Gastroesophageal sphincter (tissue), 4 donors: ENCODE measurements at regions not wholly inside any gene's neighbourhood (a gene's known extent, or its start where the extent isn't known, plus 50 kb on each side); places are given as distances from the start of the nearest gene placed in this dataset.

Experiments used
- ATAC-seq: fragments of 150-250 bp; one replicate; pipeline ENCODE4 v1.9.1; 2016; ENCODE audit warnings: mild to moderate bottlenecking, moderate library complexity
- H3K27ac ChIP-seq, 4 donors: fragments of 200-600 bp; sonication (generic) in 3 of 4; 1 replicate in 3 of 4; 2 replicates in 1 of 4; pipeline ENCODE4 v1.5.1; 2016 to 2019
- H3K27me3 ChIP-seq: fragments of 200-600 bp; sonication (generic); one replicate; pipeline ENCODE4 v1.5.1; 2019
- H3K36me3 ChIP-seq, 2 donors: fragments of 200-600 bp; sonication (generic); one replicate each; pipeline ENCODE4 v1.5.1; 2019; ENCODE audit warnings: control low read depth in 1 of 2
- H3K4me1 ChIP-seq, 3 donors: fragments of 200-600 bp; sonication (generic); 1 replicate in 2 of 3; 2 replicates in 1 of 3; pipeline ENCODE4 v1.5.1; 2016 to 2019; ENCODE audit warnings: control low read depth in 2 of 3
- H3K4me3 ChIP-seq, 2 donors: fragments of 200-600 bp; sonication (generic); one replicate each; pipeline ENCODE4 v1.5.1; 2019; ENCODE audit warnings: mild to moderate bottlenecking in 1 of 2, moderate library complexity in 1 of 2
- H3K9me3 ChIP-seq, 3 donors: fragments of 200-600 bp; sonication (generic); one replicate each; pipeline ENCODE4 v1.5.1; 2017 to 2019; ENCODE audit warnings: control low read depth in 2 of 3
- EP300 ChIP-seq: sonication (generic); formaldehyde crosslinking; IDR thresholded peaks from one replicate; pipeline ENCODE4 v1.6.1; 2017; ENCODE audit warnings: antibody characterized with exemption, mild to moderate bottlenecking
- POLR2A ChIP-seq, 2 donors: fragments of 450-650 bp; IDR thresholded peaks; one replicate each; pipeline ENCODE4 v1.6.1; 2017; ENCODE audit warnings: antibody characterized with exemption in 2 of 2, mild to moderate bottlenecking in 2 of 2, moderate library complexity in 1 of 2
- POLR2AphosphoS5 ChIP-seq: sonication (generic); formaldehyde crosslinking; IDR thresholded peaks from one replicate; pipeline ENCODE4 v1.6.1; 2017; ENCODE audit warnings: antibody characterized with exemption
- WGBS, 2 donors: methylation state at CpG; one replicate each; pipeline ENCODE4 v1.1.5; 2018; ENCODE audit warnings: low coverage in 1 of 2; 5-methylcytosine and 5-hydroxymethylcytosine counted together
- TF ChIP-seq, protein P1 (sequence below), 4 experiments: fragments of 200-600 bp in 2 of 4; fragments of 450-650 bp in 2 of 4; sonication (generic) in 1 of 4; IDR thresholded peaks; one replicate each; pipeline ENCODE4 v1.5.1; 2017 to 2019; ENCODE audit warnings: antibody characterized with exemption in 4 of 4, mild to moderate bottlenecking in 2 of 4, moderate library complexity in 2 of 4

DNA sequence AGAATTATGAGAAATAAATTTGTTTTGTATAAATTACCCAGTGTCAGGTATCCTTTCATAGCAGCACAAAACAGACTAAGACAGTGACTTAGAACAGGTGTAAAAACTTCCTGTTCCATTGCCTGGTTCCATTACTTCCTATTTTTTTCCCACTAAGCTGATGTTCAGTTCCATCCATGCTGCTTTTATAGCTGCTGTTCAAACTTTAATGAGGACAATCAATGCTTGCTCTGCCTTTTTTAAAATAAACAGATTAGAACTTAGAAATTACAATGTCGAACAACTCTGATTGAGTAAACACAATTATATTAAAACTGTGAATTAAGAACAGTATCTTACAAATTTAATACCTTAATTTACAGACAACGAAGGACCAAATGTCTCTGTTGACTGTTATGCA, 818.9 kb downstream of the OLFM4 start:
- Histone ChIP-seq H3K4me3 (no peak overlapping the region), H3K9me3 (no peaks in the 10 kb centered on the region), H3K27me3 (no peaks in the 10 kb centered on the region), H3K4me1 (no peaks in the 10 kb centered on the region), H3K36me3 (no peaks in the 10 kb centered on the region), H3K27ac (no peak overlapping the region)
- 84 to 100% methylated on average over 2 of the region's 2 CpGs for WGBS, 2 donors
- no peak for ATAC-seq
- TF ChIP-seq POLR2A (IDR thresholded peaks at IDR 0.05), result no peak
- TF ChIP-seq POLR2AphosphoS5, result no peak
- TF ChIP-seq, protein P1, sequence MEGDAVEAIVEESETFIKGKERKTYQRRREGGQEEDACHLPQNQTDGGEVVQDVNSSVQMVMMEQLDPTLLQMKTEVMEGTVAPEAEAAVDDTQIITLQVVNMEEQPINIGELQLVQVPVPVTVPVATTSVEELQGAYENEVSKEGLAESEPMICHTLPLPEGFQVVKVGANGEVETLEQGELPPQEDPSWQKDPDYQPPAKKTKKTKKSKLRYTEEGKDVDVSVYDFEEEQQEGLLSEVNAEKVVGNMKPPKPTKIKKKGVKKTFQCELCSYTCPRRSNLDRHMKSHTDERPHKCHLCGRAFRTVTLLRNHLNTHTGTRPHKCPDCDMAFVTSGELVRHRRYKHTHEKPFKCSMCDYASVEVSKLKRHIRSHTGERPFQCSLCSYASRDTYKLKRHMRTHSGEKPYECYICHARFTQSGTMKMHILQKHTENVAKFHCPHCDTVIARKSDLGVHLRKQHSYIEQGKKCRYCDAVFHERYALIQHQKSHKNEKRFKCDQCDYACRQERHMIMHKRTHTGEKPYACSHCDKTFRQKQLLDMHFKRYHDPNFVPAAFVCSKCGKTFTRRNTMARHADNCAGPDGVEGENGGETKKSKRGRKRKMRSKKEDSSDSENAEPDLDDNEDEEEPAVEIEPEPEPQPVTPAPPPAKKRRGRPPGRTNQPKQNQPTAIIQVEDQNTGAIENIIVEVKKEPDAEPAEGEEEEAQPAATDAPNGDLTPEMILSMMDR (IDR thresholded peaks at IDR 0.05), result no peak
- no peak for TF ChIP-seq EP300

DNA sequence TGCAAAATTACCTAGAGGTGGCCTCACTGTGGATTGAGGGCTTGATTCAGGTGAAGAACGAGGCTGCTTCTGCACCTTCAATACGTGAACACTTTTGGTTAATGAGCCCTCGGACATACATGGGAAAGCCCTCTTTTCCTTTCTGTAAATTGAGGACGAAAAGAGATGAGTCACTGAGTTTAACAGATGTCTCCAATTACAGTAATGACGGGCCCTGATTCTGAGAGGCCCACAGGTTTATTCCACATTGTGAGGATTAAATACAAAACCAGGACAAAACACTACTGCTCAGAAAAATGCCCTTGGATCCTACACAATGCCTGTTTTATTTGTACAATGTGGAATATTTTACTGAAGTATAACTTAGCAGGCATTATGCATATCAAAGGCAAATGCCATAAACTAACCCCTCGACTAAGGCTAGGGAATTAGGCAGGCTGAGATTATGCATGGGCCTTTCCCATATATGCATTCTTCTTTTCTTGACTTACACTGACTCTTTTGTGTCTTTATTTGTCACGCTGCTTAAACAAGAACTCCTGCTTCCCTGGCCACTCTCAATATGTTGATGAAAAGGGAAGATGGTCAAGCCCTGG, 819.9 kb downstream of the OLFM4 start:
- Histone ChIP-seq H3K4me1 (no peaks in the 10 kb centered on the region), H3K27ac (no peak overlapping the region), H3K9me3 (no peaks in the 10 kb centered on the region), H3K27me3 (no peaks in the 10 kb centered on the region), H3K4me3 (no peak overlapping the region), H3K36me3 (no peaks in the 10 kb centered on the region)
- WGBS, 2 donors, result 54 to 85% methylated on average over 7 of the region's 7 CpGs
- TF ChIP-seq, protein P1 (IDR thresholded peaks at IDR 0.05), result no peak
- TF ChIP-seq POLR2A (IDR thresholded peaks at IDR 0.05) (no peak), POLR2AphosphoS5 (no peak), EP300 (no peak)
- no peak for ATAC-seq

DNA sequence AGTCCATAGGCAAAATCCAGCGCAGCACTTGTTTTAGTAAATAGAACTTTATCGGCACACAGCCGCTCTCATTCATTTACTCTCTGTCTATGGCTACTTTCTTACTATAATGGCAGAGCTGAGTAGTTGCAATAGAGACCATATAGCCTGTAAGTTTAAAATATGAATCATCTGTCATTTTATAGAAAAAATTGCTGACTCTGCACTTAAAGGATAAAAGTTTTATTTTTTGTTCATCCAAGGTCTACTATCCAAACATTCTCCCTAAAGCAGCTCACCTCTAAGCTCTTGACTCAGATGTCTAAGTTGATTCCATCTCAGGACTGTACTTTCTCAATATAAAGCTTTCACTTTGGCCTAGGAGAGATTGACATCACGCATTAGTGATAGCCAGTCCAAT, 825.7 kb downstream of the OLFM4 start:
- Histone ChIP-seq H3K4me3 (no peak overlapping the region), H3K9me3 (no peaks in the 10 kb centered on the region), H3K27me3 (no peaks in the 10 kb centered on the region), H3K27ac (no peak overlapping the region), H3K36me3 (no peaks in the 10 kb centered on the region), H3K4me1 (no peaks in the 10 kb centered on the region)
- WGBS, 2 donors, result 94 to 98% methylated on average over 3 of the region's 4 CpGs
- TF ChIP-seq, protein P1 (IDR thresholded peaks at IDR 0.05), result no peak
- no peak for ATAC-seq

DNA sequence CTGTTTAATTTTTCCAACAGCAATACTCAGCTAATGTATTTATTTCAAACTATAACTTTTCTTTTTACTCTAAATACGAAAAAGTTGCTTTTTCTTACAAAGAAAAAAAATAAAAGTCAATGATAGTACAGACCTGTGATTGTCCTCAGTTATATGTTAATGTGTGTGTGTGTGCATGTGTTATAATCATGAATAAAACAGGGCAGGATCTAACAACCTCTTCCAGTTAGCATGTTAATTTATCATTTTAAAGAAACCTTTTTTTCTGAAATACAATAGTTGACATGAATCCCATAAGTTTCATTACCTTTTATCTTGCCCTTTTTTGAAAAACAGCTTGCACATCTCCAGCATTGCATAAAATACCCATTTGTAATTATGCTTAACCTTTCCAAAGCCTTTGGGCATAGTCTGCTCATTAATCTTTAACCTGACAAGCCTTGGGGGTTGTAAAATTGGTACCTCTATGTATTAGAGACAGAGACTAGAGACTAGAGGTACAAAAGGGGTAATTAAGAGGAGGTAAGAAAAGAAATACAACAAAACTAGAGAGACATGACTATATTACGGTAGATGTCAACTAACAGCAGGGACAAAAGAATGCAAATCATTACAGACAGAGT, 828.1 kb downstream of the OLFM4 start:
- Histone ChIP-seq H3K4me1 (no peaks in the 10 kb centered on the region), H3K27me3 (no peaks in the 10 kb centered on the region), H3K9me3 (no peaks in the 10 kb centered on the region), H3K4me3 (no peak overlapping the region), H3K36me3 (no peaks in the 10 kb centered on the region), H3K27ac (no peak overlapping the region)
- TF ChIP-seq POLR2AphosphoS5, result no peak
- TF ChIP-seq, protein P1 (IDR thresholded peaks at IDR 0.05), result no peak
- TF ChIP-seq POLR2A (IDR thresholded peaks at IDR 0.05), result no peak
- TF ChIP-seq EP300, result no peak
- 57 to 82% methylated on average over 2 of the region's 2 CpGs for WGBS, 2 donors
- ATAC-seq, result no peak

DNA sequence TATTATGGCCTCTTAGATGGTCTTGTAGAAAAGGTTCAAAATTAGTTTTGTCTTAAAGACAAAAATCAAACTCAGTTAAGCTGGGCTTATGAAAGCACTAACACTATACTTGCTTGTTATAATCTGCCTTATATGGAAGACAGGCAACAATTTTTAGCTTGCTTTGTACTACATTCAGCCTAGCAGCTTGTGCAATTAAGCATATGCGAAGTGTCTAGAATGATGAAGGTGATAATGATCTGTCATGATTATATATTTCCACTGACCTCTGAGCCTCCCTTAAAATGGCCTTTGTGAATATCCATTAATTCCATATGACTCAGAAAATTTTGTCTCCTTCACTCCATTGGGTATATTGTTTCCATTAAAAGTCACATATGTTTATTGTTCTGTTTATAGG, 834.9 kb downstream of the OLFM4 start:
- Histone ChIP-seq H3K9me3 (no peaks in the 10 kb centered on the region), H3K4me3 (no peak overlapping the region), H3K36me3 (no peaks in the 10 kb centered on the region), H3K27me3 (no peaks in the 10 kb centered on the region), H3K4me1 (no peaks in the 10 kb centered on the region), H3K27ac (no peak overlapping the region)
- no peak for ATAC-seq
- WGBS, 2 donors, result 71 to 75% methylated on average over 1 of the region's 1 CpG
- no peak for TF ChIP-seq EP300
- no peak for TF ChIP-seq POLR2A (IDR thresholded peaks at IDR 0.05)
- TF ChIP-seq, protein P1 (IDR thresholded peaks at IDR 0.05), result no peak
- TF ChIP-seq POLR2AphosphoS5, result no peak
